SK-N-SH treated with all-trans-retinoic acid at 6 μM for 48 hours (cell line): ENCODE measurements at regions not wholly inside any gene's neighbourhood (a gene's known extent, or its start where the extent isn't known, plus 50 kb on each side); places are given as distances from the start of the nearest gene placed in this dataset.

Source experiments
- ARNTL ChIP-seq: fragments of 450-650 bp; formaldehyde crosslinking; IDR thresholded peaks from 2 replicates; pipeline ENCODE4 v1.5.0; 2020; ENCODE audit warnings: low read depth, mild to moderate bottlenecking, moderate library complexity, borderline replicate concordance
- BACH2 ChIP-seq: fragments of 250-450 bp; sonication (Bioruptor Pico); IDR thresholded peaks from 2 replicates; pipeline ENCODE4 v1.9.0; 2021; ENCODE audit warnings: mild to moderate bottlenecking, borderline replicate concordance
- ESRRG ChIP-seq: fragments of 250-450 bp; sonication (Bioruptor Pico); IDR thresholded peaks from 2 replicates; pipeline ENCODE4 v1.6.1; 2021; ENCODE audit warnings: mild to moderate bottlenecking
- OSR1 ChIP-seq: fragments of 250-450 bp; sonication (Bioruptor Pico); IDR thresholded peaks from 2 replicates; pipeline ENCODE4 v1.8.0; 2022; ENCODE audit warnings: moderate library complexity, mild to moderate bottlenecking, inconsistent platforms
- RARB ChIP-seq: fragments of 250-450 bp; sonication (Bioruptor Pico); IDR thresholded peaks from 2 replicates; pipeline ENCODE4 v1.8.0; 2021; ENCODE audit warnings: mild to moderate bottlenecking, moderate library complexity
- SNAI2 ChIP-seq: fragments of 250-450 bp; sonication (Bioruptor Pico); IDR thresholded peaks from 2 replicates; pipeline ENCODE4 v1.5.0; 2020; ENCODE audit warnings: mild to moderate bottlenecking, moderate library complexity
- TCF4 ChIP-seq: fragments of 250-450 bp; sonication (Bioruptor Pico); IDR thresholded peaks from 2 replicates; pipeline ENCODE4 v1.8.0; 2021; ENCODE audit warnings: mild to moderate bottlenecking, moderate library complexity, borderline replicate concordance
- ZNF565 ChIP-seq: fragments of 450-650 bp; formaldehyde crosslinking; conservative IDR thresholded peaks from 2 replicates; pipeline ENCODE4 v1.5.0; 2020; ENCODE audit warnings: low read depth, mild to moderate bottlenecking, moderate library complexity
- ZNF70 ChIP-seq: fragments of 450-650 bp; formaldehyde crosslinking; IDR thresholded peaks from 2 replicates; pipeline ENCODE4 v1.5.0; 2020; ENCODE audit warnings: mild to moderate bottlenecking, moderate library complexity
- TF ChIP-seq, protein P1 (sequence below): fragments of 250-450 bp; sonication (Bioruptor Pico); IDR thresholded peaks from 2 replicates; pipeline ENCODE4 v1.5.1; 2020; ENCODE audit warnings: low read depth, mild to moderate bottlenecking, moderate library complexity
- TF ChIP-seq, protein P2 (sequence below): fragments of 250-450 bp; sonication (Bioruptor Pico); IDR thresholded peaks from 2 replicates; pipeline ENCODE4 v1.8.0; 2021; ENCODE audit warnings: low read depth, mild to moderate bottlenecking, moderate library complexity, borderline replicate concordance
- TF ChIP-seq, protein P3 (sequence below): fragments of 250-450 bp; sonication (Bioruptor Pico); IDR thresholded peaks from 2 replicates; pipeline ENCODE4 v1.8.0; 2020; ENCODE audit warnings: mild to moderate bottlenecking, moderate library complexity, borderline replicate concordance
- TF ChIP-seq, protein P4 (sequence below): fragments of 250-450 bp; sonication (Bioruptor Pico); IDR thresholded peaks from 2 replicates; pipeline ENCODE4 v1.5.0; 2020; ENCODE audit warnings: mild to moderate bottlenecking, moderate library complexity

DNA sequence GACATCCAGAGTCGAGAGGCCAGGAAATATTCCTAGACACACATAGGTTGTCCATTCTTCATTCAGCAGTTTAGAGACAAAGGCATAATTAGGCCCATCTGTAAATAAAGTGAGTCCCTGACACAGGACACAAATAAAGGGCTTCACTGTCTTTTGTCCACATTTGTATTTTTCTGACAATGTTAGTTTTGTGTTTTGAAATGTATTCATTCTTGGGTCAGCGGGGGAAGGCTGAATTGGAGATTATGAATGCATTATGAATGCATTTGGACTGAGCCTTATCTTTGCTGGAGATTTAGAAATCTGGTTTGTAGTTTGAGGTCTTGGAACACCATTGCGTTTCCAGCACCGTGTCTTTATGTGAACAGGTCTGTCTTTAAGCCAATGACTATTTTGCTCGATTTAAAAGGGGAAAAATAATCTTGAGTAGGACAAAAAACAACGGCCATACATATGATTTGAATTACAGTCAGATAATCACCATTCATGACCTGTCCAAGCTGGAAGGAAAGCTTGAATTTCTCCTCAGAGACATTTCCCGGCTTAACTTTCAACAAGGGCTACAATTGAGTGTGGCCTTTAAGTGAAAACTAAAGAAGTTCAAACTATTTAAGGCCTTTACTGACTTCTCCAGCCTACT is 334.8 kb downstream of the WDR11 start:
- TF ChIP-seq, protein P1, sequence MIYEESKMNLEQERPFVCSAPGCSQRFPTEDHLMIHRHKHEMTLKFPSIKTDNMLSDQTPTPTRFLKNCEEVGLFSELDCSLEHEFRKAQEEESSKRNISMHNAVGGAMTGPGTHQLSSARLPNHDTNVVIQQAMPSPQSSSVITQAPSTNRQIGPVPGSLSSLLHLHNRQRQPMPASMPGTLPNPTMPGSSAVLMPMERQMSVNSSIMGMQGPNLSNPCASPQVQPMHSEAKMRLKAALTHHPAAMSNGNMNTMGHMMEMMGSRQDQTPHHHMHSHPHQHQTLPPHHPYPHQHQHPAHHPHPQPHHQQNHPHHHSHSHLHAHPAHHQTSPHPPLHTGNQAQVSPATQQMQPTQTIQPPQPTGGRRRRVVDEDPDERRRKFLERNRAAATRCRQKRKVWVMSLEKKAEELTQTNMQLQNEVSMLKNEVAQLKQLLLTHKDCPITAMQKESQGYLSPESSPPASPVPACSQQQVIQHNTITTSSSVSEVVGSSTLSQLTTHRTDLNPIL (CRISPR knock-in tag): no peak
- no peak for TF ChIP-seq ZNF70 (CRISPR knock-in tag)
- TF ChIP-seq, protein P2, sequence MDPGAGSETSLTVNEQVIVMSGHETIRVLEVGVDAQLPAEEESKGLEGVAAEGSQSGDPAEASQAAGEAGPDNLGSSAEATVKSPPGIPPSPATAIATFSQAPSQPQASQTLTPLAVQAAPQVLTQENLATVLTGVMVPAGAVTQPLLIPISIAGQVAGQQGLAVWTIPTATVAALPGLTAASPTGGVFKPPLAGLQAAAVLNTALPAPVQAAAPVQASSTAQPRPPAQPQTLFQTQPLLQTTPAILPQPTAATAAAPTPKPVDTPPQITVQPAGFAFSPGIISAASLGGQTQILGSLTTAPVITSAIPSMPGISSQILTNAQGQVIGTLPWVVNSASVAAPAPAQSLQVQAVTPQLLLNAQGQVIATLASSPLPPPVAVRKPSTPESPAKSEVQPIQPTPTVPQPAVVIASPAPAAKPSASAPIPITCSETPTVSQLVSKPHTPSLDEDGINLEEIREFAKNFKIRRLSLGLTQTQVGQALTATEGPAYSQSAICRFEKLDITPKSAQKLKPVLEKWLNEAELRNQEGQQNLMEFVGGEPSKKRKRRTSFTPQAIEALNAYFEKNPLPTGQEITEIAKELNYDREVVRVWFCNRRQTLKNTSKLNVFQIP: no peak
- no peak for TF ChIP-seq SNAI2 (CRISPR knock-in tag)
- no peak for TF ChIP-seq ARNTL (CRISPR knock-in tag)
- no peak for TF ChIP-seq TCF4 (CRISPR knock-in tag)
- no peak for TF ChIP-seq OSR1 (CRISPR knock-in tag)
- TF ChIP-seq ZNF565 (CRISPR knock-in tag): no peak
- TF ChIP-seq, protein P3, sequence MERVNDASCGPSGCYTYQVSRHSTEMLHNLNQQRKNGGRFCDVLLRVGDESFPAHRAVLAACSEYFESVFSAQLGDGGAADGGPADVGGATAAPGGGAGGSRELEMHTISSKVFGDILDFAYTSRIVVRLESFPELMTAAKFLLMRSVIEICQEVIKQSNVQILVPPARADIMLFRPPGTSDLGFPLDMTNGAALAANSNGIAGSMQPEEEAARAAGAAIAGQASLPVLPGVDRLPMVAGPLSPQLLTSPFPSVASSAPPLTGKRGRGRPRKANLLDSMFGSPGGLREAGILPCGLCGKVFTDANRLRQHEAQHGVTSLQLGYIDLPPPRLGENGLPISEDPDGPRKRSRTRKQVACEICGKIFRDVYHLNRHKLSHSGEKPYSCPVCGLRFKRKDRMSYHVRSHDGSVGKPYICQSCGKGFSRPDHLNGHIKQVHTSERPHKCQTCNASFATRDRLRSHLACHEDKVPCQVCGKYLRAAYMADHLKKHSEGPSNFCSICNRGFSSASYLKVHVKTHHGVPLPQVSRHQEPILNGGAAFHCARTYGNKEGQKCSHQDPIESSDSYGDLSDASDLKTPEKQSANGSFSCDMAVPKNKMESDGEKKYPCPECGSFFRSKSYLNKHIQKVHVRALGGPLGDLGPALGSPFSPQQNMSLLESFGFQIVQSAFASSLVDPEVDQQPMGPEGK: no peak
- no peak for TF ChIP-seq RARB (CRISPR knock-in tag)
- TF ChIP-seq, protein P4, sequence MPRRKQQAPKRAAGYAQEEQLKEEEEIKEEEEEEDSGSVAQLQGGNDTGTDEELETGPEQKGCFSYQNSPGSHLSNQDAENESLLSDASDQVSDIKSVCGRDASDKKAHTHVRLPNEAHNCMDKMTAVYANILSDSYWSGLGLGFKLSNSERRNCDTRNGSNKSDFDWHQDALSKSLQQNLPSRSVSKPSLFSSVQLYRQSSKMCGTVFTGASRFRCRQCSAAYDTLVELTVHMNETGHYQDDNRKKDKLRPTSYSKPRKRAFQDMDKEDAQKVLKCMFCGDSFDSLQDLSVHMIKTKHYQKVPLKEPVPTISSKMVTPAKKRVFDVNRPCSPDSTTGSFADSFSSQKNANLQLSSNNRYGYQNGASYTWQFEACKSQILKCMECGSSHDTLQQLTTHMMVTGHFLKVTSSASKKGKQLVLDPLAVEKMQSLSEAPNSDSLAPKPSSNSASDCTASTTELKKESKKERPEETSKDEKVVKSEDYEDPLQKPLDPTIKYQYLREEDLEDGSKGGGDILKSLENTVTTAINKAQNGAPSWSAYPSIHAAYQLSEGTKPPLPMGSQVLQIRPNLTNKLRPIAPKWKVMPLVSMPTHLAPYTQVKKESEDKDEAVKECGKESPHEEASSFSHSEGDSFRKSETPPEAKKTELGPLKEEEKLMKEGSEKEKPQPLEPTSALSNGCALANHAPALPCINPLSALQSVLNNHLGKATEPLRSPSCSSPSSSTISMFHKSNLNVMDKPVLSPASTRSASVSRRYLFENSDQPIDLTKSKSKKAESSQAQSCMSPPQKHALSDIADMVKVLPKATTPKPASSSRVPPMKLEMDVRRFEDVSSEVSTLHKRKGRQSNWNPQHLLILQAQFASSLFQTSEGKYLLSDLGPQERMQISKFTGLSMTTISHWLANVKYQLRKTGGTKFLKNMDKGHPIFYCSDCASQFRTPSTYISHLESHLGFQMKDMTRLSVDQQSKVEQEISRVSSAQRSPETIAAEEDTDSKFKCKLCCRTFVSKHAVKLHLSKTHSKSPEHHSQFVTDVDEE (CRISPR knock-in tag): no peak
- TF ChIP-seq BACH2: no peak
- TF ChIP-seq ESRRG (CRISPR knock-in tag): no peak
